Psoas muscle (tissue), 7 donors: ENCODE measurements at regions not wholly inside any gene's neighbourhood (a gene's known extent, or its start where the extent isn't known, plus 50 kb on each side); places are given as distances from the start of the nearest gene placed in this dataset.
"Not testable (repeated sequence)": the region's sequence is repeated elsewhere in the genome, so short reads cannot be mapped to it uniquely, and the experiment has no call there.

Experiments used
- ATAC-seq, 4 donors: fragments of 200-7000 bp; cut with Tn5 transposase; one replicate each; pipeline ENCODE4 v1.9.1; 2020; ENCODE audit warnings: moderate library complexity in 3 of 4, mild to moderate bottlenecking in 2 of 4
- DNase-seq, 2 donors: peaks; one replicate each; pipeline ENCODE4 v3.0.0-alpha.2; 2020
- H3K27ac ChIP-seq: fragments of 200-600 bp; one replicate; pipeline ENCODE4 v1.8.0; 2022
- H3K27me3 ChIP-seq, 3 donors: fragments of 200-600 bp in 1 of 3; one replicate each; pipeline versions ENCODE4 v1.6.1 to v1.8.0; 2013 to 2022; ENCODE audit warnings: low read length in 2 of 3, mild to moderate bottlenecking in 2 of 3, moderate library complexity in 1 of 3; ENCODE audit not compliant: insufficient read depth in 3 of 3
- H3K36me3 ChIP-seq, 2 donors: fragments of 200-600 bp in 1 of 2; one replicate each; pipeline versions ENCODE4 v1.6.1 to v1.8.0; 2013 to 2022; ENCODE audit warnings: low read depth in 1 of 2, mild to moderate bottlenecking in 1 of 2, moderate library complexity in 1 of 2; ENCODE audit not compliant: insufficient read depth in 1 of 2
- H3K4me1 ChIP-seq: fragments of 200-600 bp; one replicate; pipeline ENCODE4 v1.8.0; 2022
- H3K4me3 ChIP-seq: fragments of 200-600 bp; one replicate; pipeline ENCODE4 v1.8.0; 2022; ENCODE audit warnings: mild to moderate bottlenecking
- H3K9me3 ChIP-seq: fragments of 200-600 bp; one replicate; pipeline ENCODE4 v1.8.0; 2022
- CTCF ChIP-seq: fragments of 200-600 bp; IDR thresholded peaks from one replicate; pipeline ENCODE4 v1.8.0; 2022; ENCODE audit warnings: antibody characterized with exemption
- WGBS, 3 donors: extraction: QIAGEN DNeasy Blood & Tissue Kit; methylation state at CpG; one replicate each; pipeline versions ENCODE4 v1.1.6 to v1.1.7; 2013; 5-methylcytosine and 5-hydroxymethylcytosine counted together
- intact Hi-C, 2 donors: fragments of 100-400 bp; cut with DNase I; formaldehyde crosslinking; loops; one replicate each; pipeline versions ENCODE4 v1.11.0 to v1.14.2; 2022
- donor health status: healthy with polysubstance abuse.
- donor health status: DM: no; HTN: no; CAD: no; lungs with moderate emphysema.
- donor health status: Bipolar disorder and iron deficiency.
- donor health status: healthy.
- donor health status: DM: yes; HTN: yes; CAD: no.
- donor health status: DM: no; HTN: no; CAD: no.
- donor health status: DM: yes; HTN: yes; CAD: no.

- ATAC-seq = no peak
- no peaks in the 10 kb centered on the region for H3K27me3 ChIP-seq
- WGBS, 3 donors = 83 to 87% (median 84%) methylated on average over 17 of the region's 17 CpGs
- no peak overlapping the region for H3K4me3 ChIP-seq
- no peaks in the 10 kb centered on the region for H3K36me3 ChIP-seq
- no peaks in the 10 kb centered on the region for H3K4me1 ChIP-seq
- TF ChIP-seq CTCF = no peak
- no peaks in the 10 kb centered on the region for H3K9me3 ChIP-seq
- intact Hi-C loops = no loop called here
- no peak overlapping the region for H3K27ac ChIP-seq
- no peak for DNase-seq
These were observed 121.8 kb upstream of the PHACTR3 start for GRCh38 chr20:59482351-59483187.

- WGBS, 3 donors = 67 to 87% (median 78%) methylated on average over 5 of the region's 5 CpGs
- H3K36me3 ChIP-seq = no peaks in the 10 kb centered on the region
- no peaks in the 10 kb centered on the region for H3K9me3 ChIP-seq
- no peak for TF ChIP-seq CTCF
- DNase-seq = no peak
- H3K4me3 ChIP-seq = no peak overlapping the region
- H3K27ac ChIP-seq = no peak overlapping the region
- H3K27me3 ChIP-seq = no peaks in the 10 kb centered on the region
- intact Hi-C loops = no loop called here
- ATAC-seq = no peak
- H3K4me1 ChIP-seq = no peaks in the 10 kb centered on the region
These were observed 120.9 kb upstream of the PHACTR3 start for GRCh38 chr20:59483481-59483880.

DNA sequence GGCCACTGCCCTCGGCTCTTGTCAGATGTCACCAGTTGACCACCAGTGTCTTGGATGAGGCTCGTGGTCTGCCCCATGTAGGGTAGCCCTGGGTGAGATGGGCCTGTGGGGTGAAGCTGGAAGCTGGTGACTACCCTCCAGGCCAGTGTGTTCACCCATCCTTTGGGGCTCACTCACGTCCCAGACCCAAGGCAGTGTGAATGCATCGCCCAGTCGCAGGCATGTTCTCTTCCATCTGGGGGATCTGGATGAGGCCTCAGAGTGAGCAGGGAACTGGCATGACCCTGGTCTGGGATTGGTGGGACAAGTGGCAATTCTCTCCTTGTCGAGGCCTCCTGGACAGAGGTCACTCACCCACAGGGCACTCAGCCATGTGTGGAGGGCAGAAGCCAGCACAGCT, 120.1 kb upstream of the PHACTR3 start:
- WGBS, 3 donors = 26 to 55% (median 31%) methylated on average over 6 of the region's 6 CpGs
- H3K36me3 ChIP-seq = no peaks in the 10 kb centered on the region
- no peaks in the 10 kb centered on the region for H3K9me3 ChIP-seq
- no peak for TF ChIP-seq CTCF
- H3K27ac ChIP-seq = no peak overlapping the region
- intact Hi-C loops = no loop called here
- ATAC-seq (no peak), DNase-seq (no peak)
- H3K27me3 ChIP-seq = no peaks in the 10 kb centered on the region
- H3K4me1 ChIP-seq = no peaks in the 10 kb centered on the region
- no peak overlapping the region for H3K4me3 ChIP-seq

GRCh38 chr20:59485576-59486454, 118.5 kb upstream of the PHACTR3 start:
- Histone ChIP-seq H3K4me3 (no peak overlapping the region), H3K36me3 (no peaks in the 10 kb centered on the region), H3K4me1 (no peaks in the 10 kb centered on the region), H3K27me3 (no peaks in the 10 kb centered on the region), H3K9me3 (no peaks in the 10 kb centered on the region), H3K27ac (no peak overlapping the region)
- intact Hi-C loops = no loop called here
- DNase-seq = no peak
- TF ChIP-seq CTCF = no peak
- 42 to 61% (median 44%) methylated on average over 8 of the region's 8 CpGs for WGBS, 3 donors
- ATAC-seq = no peak

GRCh38 chr20:59488459-59488858, 115.9 kb upstream of the PHACTR3 start:
- H3K4me1 ChIP-seq, H3K9me3 ChIP-seq, H3K36me3 ChIP-seq, H3K27me3 ChIP-seq, DNase-seq, ATAC-seq, H3K4me3 ChIP-seq, intact Hi-C loops, H3K27ac ChIP-seq: not testable (repeated sequence)
- 44 to 64% (median 55%) methylated on average over 6 of the region's 6 CpGs for WGBS, 3 donors

DNA sequence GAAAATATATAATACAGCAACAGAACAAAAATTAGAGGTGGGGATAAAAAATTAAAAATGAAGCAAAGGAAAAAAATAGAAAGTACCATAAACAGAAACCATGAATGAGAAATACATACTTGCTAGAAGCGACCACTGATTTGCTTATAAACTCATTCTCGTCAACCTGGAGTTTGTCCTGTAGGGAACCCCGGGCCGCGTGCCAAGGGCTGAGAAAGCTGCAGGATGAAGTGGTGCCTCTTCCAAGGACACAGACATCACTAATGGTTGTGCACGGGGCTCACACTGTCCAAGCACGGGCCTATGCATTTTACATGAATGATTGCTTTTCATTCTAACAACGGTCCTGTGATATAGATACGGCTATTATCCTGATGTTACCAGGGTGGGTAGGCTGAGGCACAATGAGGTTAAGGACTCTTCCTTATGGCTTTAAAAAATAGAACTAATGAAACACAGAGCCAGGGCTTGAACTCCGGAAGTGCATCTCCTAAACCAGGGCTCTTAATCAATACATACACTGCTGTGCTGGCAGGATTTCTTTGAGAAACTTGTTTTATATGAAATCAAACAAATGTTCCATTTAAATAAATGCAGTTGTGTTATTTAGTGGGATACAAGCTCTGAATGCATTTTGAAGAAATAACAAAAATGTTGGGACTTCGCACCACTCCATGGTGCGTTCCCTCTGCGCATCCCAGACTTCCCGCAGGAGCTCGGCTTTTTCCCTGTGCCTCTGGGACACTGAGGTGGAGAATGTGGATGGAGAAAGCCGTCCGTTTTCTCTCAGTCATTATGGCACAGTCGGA, 113.9 kb upstream of the PHACTR3 start:
- H3K4me3 ChIP-seq, H3K27ac ChIP-seq, ATAC-seq, H3K9me3 ChIP-seq, H3K36me3 ChIP-seq, H3K4me1 ChIP-seq, DNase-seq, H3K27me3 ChIP-seq: not testable (repeated sequence)
- intact Hi-C loops = loop anchor here in 1 of 2 donors (10.0 kb wide), 1 partner anchor 266 kb away; no protein-coding TSS in a partner anchor
- WGBS, 3 donors = 81 to 86% (median 83%) methylated on average over 18 of the region's 18 CpGs
